ENCODE measurements at regions not wholly inside any gene's neighbourhood (a gene's known extent, or its start where the extent isn't known, plus 50 kb on each side); places are given as distances from the start of the nearest gene placed in this dataset.

DNA sequence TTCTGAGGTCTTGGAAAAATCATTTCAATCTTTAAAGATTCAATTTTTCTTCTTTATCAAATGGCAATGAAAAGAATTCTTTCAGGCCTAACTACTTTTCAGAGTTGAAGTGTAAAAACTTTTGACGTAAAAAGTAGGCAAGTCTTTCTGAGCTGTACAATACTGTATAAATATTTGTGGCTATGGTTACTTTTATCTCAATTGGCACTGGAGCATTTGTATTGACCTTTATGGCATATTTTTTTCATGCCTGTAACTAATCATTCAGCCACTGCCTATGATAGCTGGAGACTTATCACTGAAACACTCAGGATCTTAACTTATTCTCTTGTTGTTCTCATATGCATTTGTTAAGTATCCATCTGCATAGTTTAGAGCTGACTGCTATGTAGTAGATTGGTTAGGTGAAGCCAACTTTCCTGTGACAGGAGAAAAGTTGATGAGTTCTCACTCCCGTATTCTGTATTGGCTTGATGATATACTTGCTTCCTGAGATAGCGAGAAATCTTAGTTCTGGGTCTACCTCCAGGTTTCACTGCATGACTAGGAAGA, 290.4 kb upstream of the TBL1XR1 start:
- TF ChIP-seq, protein P1, sequence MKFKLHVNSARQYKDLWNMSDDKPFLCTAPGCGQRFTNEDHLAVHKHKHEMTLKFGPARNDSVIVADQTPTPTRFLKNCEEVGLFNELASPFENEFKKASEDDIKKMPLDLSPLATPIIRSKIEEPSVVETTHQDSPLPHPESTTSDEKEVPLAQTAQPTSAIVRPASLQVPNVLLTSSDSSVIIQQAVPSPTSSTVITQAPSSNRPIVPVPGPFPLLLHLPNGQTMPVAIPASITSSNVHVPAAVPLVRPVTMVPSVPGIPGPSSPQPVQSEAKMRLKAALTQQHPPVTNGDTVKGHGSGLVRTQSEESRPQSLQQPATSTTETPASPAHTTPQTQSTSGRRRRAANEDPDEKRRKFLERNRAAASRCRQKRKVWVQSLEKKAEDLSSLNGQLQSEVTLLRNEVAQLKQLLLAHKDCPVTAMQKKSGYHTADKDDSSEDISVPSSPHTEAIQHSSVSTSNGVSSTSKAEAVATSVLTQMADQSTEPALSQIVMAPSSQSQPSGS (CRISPR knock-in tag; IDR thresholded peaks at IDR 0.05), result no peak
- TF ChIP-seq ZBTB21 (CRISPR knock-in tag; IDR thresholded peaks at IDR 0.05) (no peak), SMARCC2 (IDR thresholded peaks at IDR 0.05) (no peak), MIXL1 (CRISPR knock-in tag; IDR thresholded peaks at IDR 0.05) (no peak), TAF1 (CRISPR knock-in tag; IDR thresholded peaks at IDR 0.05) (no peak)
- TF ChIP-seq, protein P2, sequence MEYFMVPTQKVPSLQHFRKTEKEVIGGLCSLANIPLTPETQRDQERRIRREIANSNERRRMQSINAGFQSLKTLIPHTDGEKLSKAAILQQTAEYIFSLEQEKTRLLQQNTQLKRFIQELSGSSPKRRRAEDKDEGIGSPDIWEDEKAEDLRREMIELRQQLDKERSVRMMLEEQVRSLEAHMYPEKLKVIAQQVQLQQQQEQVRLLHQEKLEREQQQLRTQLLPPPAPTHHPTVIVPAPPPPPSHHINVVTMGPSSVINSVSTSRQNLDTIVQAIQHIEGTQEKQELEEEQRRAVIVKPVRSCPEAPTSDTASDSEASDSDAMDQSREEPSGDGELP (IDR thresholded peaks at IDR 0.05; ENCODE audit: borderline replicate concordance, low read depth), result no peak
- TF ChIP-seq, protein P3, sequence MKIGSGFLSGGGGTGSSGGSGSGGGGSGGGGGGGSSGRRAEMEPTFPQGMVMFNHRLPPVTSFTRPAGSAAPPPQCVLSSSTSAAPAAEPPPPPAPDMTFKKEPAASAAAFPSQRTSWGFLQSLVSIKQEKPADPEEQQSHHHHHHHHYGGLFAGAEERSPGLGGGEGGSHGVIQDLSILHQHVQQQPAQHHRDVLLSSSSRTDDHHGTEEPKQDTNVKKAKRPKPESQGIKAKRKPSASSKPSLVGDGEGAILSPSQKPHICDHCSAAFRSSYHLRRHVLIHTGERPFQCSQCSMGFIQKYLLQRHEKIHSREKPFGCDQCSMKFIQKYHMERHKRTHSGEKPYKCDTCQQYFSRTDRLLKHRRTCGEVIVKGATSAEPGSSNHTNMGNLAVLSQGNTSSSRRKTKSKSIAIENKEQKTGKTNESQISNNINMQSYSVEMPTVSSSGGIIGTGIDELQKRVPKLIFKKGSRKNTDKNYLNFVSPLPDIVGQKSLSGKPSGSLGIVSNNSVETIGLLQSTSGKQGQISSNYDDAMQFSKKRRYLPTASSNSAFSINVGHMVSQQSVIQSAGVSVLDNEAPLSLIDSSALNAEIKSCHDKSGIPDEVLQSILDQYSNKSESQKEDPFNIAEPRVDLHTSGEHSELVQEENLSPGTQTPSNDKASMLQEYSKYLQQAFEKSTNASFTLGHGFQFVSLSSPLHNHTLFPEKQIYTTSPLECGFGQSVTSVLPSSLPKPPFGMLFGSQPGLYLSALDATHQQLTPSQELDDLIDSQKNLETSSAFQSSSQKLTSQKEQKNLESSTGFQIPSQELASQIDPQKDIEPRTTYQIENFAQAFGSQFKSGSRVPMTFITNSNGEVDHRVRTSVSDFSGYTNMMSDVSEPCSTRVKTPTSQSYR (CRISPR knock-in tag; IDR thresholded peaks at IDR 0.05; ENCODE audit: borderline replicate concordance), result no peak
